NB4 (cell line): ENCODE measurements at regions not wholly inside any gene's neighbourhood (a gene's known extent, or its start where the extent isn't known, plus 50 kb on each side); places are given as distances from the start of the nearest gene placed in this dataset.

Experiments
- DNase-seq: peaks from one replicate; pipeline ENCODE4 v3.0.0; 2010; ENCODE audit warnings: low read depth
- H3K4me3 ChIP-seq: one replicate; pipeline ENCODE4 v1.5.1; 2011; ENCODE audit warnings: mild to moderate bottlenecking, low read depth, low read length, moderate library complexity
- MYC ChIP-seq: IDR thresholded peaks from 2 replicates; pipeline ENCODE4 v1.6.1; 2011; ENCODE audit warnings: low read depth, low read length
- POLR2A ChIP-seq: IDR thresholded peaks from 2 replicates; pipeline ENCODE4 v1.6.1; 2011; ENCODE audit warnings: mild to moderate bottlenecking; ENCODE audit not compliant: insufficient read length; ENCODE audit errors: extremely low read depth
- TF ChIP-seq, protein P1 (sequence below): IDR thresholded peaks from 2 replicates; pipeline ENCODE4 v1.6.1; 2011; ENCODE audit warnings: low read depth, low read length
- TF ChIP-seq, protein P2 (sequence below): IDR thresholded peaks from one replicate; pipeline ENCODE4 v1.5.1; 2012; ENCODE audit warnings: low read depth, low read length

GRCh38 chr6:164252291-164252690 is 837.8 kb downstream of the QKI start:
- H3K4me3 ChIP-seq: no peak overlapping the region
- DNase-seq: no peak
- no peak for TF ChIP-seq POLR2A
- TF ChIP-seq, protein P1, sequence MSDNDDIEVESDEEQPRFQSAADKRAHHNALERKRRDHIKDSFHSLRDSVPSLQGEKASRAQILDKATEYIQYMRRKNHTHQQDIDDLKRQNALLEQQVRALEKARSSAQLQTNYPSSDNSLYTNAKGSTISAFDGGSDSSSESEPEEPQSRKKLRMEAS: no peak
- no peak for TF ChIP-seq MYC
- TF ChIP-seq, protein P2, sequence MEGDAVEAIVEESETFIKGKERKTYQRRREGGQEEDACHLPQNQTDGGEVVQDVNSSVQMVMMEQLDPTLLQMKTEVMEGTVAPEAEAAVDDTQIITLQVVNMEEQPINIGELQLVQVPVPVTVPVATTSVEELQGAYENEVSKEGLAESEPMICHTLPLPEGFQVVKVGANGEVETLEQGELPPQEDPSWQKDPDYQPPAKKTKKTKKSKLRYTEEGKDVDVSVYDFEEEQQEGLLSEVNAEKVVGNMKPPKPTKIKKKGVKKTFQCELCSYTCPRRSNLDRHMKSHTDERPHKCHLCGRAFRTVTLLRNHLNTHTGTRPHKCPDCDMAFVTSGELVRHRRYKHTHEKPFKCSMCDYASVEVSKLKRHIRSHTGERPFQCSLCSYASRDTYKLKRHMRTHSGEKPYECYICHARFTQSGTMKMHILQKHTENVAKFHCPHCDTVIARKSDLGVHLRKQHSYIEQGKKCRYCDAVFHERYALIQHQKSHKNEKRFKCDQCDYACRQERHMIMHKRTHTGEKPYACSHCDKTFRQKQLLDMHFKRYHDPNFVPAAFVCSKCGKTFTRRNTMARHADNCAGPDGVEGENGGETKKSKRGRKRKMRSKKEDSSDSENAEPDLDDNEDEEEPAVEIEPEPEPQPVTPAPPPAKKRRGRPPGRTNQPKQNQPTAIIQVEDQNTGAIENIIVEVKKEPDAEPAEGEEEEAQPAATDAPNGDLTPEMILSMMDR: no peak

DNA sequence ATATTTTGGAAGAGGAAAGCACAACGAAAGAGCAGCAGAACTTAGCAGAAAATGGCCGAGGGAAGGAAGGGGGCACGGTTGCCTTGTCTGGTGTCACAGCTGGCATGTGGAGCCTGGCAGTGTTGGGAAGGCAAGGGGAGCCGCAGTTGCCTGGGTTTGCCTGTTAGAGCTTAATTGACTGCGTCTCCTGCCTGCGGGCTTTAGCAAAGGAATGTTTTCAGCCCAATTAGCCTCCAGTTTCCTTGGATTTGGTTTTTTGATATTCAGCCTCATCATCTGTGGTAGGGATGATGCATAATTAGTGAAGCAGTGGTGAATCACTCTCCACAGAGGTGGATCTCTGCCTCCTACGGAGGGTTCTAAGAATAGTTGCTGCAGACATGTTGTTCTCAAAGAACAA is 832.6 kb downstream of the QKI start:
- TF ChIP-seq, protein P1: no peak
- TF ChIP-seq MYC (no peak), POLR2A (no peak)
- TF ChIP-seq, protein P2: no peak
- no peak overlapping the region for H3K4me3 ChIP-seq
- DNase-seq: no peak

DNA sequence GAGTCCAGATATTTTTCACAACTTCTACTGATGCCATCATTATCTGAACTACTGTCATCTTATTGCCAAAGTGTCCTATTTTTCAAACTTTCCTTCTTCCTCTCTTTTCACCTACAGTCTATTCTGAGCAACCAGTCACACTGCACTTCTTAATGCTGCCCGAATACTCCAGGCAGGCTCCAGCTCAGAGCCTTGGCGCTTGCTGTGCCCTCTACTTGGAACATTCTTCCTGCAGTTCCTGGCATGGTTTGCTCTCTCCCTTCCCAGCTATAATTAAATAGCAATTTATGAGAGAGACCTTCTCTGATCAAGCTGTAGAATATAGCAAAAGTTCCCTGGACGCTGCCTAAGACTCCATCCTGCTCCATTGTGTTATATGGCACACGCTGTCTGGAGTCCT is 831.6 kb downstream of the QKI start:
- DNase-seq: no peak
- TF ChIP-seq, protein P2: no peak
- TF ChIP-seq MYC: no peak
- TF ChIP-seq, protein P1: no peak
- no peak for TF ChIP-seq POLR2A
- H3K4me3 ChIP-seq: no peak overlapping the region

GRCh38 chr6:164243949-164244348 is 829.4 kb downstream of the QKI start:
- TF ChIP-seq, protein P2: no peak
- TF ChIP-seq MYC: no peak
- TF ChIP-seq, protein P1: no peak
- no peak for TF ChIP-seq POLR2A
- DNase-seq: no peak
- no peak overlapping the region for H3K4me3 ChIP-seq

- TF ChIP-seq, protein P2: no peak
- TF ChIP-seq, protein P1: no peak
- TF ChIP-seq MYC: no peak
- no peak for TF ChIP-seq POLR2A
- H3K4me3 ChIP-seq: no peak overlapping the region
- DNase-seq: no peak
Observed at GRCh38 chr6:164243012-164243610, 828.6 kb downstream of the QKI start.
